KG1 (cell line): ENCODE measurements at regions not wholly inside any gene's neighbourhood (a gene's known extent, or its start where the extent isn't known, plus 50 kb on each side); places are given as distances from the start of the nearest gene placed in this dataset.

Experiments
- DNase-seq: peaks from one replicate; lab custom pipeline; 2025; lab: John Stamatoyannopoulos, UW

GRCh38 chr4:182192511-182193181 lies 50.6 kb upstream of the TENM3 start:
- no peak for DNase-seq

- no peak for DNase-seq
Measured at GRCh38 chr4:182193311-182193710, 49.9 kb upstream of the TENM3 start.
